SK-N-SH treated with all-trans-retinoic acid at 6 μM for 48 hours (cell line): ENCODE measurements at regions not wholly inside any gene's neighbourhood (a gene's known extent, or its start where the extent isn't known, plus 50 kb on each side); places are given as distances from the start of the nearest gene placed in this dataset.

Experiments used
- CREB5 ChIP-seq: fragments of 250-450 bp; sonication (Bioruptor Pico); IDR thresholded peaks from 2 replicates; pipeline ENCODE4 v1.5.1; 2020; ENCODE audit warnings: low read depth, mild to moderate bottlenecking, moderate library complexity
- GLIS3 ChIP-seq: fragments of 250-450 bp; sonication (Bioruptor Pico); IDR thresholded peaks from 2 replicates; pipeline ENCODE4 v1.5.0; 2020; ENCODE audit warnings: mild to moderate bottlenecking, moderate library complexity
- ZFP3 ChIP-seq: fragments of 250-450 bp; sonication (Bioruptor Pico); IDR thresholded peaks from 2 replicates; pipeline ENCODE4 v1.5.0; 2020; ENCODE audit warnings: mild to moderate bottlenecking, moderate library complexity
- ZFP30 ChIP-seq: fragments of 450-650 bp; formaldehyde crosslinking; IDR thresholded peaks from 2 replicates; pipeline ENCODE4 v1.5.0; 2022; ENCODE audit warnings: mild to moderate bottlenecking, moderate library complexity
- ZNF8 ChIP-seq: fragments of 450-650 bp; formaldehyde crosslinking; IDR thresholded peaks from 2 replicates; pipeline ENCODE4 v1.5.0; 2020; ENCODE audit warnings: mild to moderate bottlenecking, moderate library complexity
- TF ChIP-seq, protein P1 (sequence below): fragments of 250-450 bp; sonication (Bioruptor Pico); IDR thresholded peaks from 2 replicates; pipeline ENCODE4 v1.8.0; 2020; ENCODE audit warnings: mild to moderate bottlenecking, moderate library complexity, borderline replicate concordance

DNA sequence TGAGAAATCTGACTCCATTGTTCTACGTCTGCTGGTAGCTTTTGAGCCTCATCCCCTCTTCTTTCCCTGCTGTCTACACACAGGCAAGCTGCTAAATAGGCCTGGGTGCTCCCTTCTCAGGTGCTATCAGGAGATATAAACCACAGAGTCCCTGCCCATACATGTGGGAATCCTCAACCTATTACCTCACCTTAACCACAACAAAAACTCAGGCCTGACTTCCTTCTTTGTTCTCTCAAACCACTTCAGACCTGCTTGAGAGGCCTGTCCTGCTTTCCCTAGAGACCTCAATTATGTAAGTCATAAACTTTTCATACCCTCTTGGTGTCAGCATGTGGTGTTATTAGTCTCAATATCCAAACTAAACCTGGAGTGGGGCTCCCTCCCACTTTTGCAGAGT lies 75.0 kb upstream of the MAGI2 start:
- TF ChIP-seq ZNF8 (CRISPR knock-in tag) (no peak), ZFP3 (no peak), ZFP30 (CRISPR knock-in tag) (no peak), CREB5 (CRISPR knock-in tag) (no peak), GLIS3 (CRISPR knock-in tag) (no peak)
- TF ChIP-seq, protein P1, sequence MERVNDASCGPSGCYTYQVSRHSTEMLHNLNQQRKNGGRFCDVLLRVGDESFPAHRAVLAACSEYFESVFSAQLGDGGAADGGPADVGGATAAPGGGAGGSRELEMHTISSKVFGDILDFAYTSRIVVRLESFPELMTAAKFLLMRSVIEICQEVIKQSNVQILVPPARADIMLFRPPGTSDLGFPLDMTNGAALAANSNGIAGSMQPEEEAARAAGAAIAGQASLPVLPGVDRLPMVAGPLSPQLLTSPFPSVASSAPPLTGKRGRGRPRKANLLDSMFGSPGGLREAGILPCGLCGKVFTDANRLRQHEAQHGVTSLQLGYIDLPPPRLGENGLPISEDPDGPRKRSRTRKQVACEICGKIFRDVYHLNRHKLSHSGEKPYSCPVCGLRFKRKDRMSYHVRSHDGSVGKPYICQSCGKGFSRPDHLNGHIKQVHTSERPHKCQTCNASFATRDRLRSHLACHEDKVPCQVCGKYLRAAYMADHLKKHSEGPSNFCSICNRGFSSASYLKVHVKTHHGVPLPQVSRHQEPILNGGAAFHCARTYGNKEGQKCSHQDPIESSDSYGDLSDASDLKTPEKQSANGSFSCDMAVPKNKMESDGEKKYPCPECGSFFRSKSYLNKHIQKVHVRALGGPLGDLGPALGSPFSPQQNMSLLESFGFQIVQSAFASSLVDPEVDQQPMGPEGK (CRISPR knock-in tag), result no peak
